GF-D8 (cell line): ENCODE measurements at regions not wholly inside any gene's neighbourhood (a gene's known extent, or its start where the extent isn't known, plus 50 kb on each side); places are given as distances from the start of the nearest gene placed in this dataset.

Experiments
- DNase-seq: peaks from one replicate; lab custom pipeline; 2025; lab: John Stamatoyannopoulos, UW

DNA sequence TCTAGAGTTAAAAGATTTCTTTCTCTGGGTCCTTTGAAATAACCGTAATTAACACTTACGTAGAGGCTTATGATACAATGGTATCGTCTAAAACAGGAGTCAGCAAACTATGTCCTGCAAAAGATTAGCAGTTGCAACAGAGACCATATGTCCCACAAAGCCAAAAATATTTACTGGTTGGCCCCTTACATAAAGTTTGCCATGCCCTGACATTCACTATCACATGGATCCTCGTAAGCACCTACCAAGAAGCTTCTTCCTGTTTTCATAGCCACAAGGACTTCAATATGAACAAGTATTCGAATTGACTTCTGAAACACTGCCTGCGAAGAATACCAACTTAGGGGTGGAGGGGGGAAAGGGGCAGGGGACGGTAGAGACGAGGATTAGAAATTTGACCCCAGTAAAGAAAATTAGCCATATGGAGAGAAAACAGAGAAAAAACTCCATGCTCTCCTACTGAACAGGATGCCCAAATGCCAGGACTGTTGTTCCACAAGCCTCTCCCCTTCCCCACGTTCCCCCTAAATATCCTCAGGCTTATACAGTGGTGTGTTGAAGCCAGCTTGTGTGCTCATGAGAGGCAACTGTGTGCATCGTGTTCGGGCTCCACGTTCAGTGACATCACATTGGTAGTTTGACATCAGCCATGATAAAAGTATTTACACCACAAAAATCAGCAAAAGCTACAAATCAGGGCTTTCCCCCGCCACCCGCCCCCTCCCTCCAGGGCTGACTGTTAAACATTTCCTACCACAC lies 144.1 kb upstream of the HES1 start:
- no peak for DNase-seq

DNA sequence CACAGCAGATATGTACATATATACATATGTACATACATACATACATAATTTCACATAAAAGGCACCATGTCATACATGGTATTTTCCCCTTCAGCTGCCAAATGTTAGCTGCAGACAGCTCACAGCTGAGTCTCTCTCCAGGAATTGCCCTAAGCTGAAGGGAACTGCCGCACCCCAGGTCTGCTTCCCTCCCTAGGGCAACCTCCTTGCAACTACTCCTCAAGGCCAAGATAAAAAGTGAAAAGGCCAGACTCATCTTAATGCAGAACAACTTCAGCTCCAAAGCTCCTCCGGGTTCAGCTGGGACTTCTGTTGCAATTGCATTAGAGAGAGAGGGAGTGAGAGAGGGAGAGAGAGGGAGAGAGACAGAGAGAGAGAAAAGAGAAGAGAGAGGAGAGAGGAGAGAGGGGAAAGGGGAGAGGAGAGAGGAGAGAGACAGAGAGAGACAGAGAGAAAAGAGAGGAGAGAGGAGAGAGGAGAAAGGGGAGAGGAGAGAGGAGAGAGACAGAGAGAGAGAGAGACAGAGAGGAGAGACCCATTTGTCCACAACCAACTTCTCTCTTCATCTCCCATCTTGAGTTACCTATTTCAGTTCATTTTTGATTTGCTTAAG lies 143.4 kb upstream of the HES1 start:
- DNase-seq = no peak

DNA sequence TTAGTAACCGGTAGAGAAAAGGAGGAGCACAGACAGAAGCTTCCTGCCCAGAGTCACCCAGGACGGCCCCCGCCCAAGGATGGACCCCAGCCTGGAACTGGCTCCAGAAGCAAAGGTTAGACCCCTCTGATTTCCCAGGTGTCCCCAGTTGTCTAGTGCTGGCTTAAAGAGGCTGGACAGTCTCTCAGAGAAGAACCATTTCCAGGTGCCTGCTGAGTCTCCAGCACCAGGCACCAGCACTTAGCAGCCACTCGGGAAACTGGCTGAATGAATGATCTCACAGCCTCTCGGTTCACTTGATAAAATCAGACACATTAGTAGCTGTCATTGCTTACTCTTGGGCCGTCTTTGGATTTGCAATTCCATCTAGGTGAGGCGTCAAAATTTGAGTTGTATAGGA lies 139.7 kb upstream of the HES1 start:
- DNase-seq = no peak

DNA sequence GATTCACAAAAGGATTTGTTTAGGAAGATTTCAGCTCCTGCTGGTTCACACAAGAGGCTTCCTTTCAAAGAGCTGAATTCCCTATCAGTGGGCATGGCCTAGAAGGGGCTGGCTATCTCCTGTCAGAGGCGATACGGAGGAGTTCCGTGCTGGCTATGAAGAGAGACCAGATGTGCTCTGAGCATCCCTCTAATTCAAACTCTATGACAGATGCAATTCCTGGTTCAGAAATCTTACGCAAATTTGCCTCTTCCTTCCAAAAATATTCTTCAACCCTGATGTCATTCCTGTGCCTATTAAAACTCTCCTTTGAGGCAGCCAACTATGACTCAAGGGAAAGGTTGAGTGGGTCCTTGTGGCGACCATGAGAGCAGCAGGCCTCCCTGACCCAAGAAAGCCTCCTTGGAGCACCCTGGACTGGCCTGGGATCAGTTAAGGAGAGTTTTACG lies 139.3 kb upstream of the HES1 start:
- DNase-seq = no peak

DNA sequence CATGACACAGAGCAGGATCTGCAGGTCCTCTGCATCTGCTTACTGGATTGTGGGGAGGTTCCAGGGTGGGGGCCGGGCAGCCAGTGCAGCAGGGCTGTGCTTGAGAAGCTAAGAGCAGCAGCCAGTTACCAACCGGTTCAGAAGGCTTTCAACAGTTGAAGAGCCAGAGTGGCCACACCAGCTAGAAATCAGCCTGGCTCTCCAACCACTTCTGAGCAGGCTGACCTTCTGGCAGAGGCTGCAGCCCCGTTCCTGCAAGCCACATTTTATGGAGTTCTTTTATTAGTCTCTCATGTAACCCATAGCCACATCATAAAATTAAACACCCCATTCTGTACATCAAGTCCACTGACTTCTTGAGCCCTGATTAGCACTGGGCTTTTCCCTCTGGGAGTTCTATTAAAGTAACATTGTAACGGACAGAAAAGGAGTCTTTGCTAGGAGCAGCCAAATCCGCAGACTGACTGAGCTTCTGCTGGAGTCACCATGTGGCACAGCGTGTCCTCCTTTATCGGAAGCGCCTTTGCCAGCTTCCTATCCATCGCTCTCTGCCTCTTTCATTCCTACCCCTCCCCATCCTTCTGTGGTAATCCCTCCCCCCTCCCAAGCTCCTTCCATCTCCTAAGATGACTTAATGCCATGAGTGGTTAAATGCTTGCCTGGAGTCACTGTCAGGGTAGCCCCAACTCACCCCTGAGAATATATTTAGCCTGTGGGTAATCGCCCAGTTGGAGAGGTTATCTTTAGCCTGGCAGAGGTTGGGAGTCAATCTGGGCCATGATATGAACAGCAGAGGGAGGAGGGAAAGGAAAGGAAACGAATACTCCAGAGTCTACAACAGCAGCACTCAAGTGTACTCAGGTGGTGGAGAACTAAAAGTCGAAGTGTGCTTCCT lies 138.5 kb upstream of the HES1 start:
- DNase-seq = no peak

DNA sequence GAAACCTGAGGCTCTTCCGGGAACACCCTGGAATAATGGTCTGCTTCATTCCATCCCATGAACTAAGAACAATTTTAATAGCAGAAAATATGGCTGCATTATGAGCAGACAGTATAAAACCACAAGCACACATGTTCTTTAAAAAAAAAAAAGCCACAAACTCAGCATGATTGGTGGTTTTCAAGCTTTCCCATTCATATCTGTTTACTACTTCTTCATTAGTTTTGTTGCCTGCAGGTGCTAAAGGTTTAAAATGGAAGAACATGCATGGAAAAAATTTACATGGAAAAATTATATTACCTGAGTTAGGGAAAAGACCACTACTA lies 137.9 kb upstream of the HES1 start:
- DNase-seq = no peak

DNA sequence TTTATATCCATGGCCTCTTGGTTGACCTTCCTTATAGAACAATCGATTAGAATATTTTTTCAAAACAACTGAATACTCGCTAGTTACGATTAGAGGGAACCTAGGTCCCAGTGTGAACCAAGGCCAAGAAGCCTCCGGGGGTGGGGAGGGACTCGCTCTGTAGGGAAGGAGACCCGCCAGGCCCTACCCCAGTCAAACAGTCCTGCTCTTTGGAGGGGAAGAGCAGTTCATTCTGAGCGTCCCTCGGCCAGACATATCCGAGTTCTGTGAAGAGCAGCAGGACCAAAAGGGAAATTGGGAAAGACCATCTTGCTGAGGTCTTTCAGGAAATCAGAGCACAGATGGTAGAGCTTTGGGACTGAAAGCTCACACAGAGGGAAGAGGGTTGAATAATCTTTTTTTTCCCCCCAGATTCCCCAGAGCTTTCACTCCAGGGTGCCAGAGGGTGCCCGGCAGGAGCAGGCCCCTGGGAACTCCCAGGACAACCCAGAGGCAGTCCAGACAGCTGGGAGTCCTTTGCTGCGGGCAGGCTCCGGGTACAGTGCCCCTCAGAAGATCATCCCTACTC lies 137.2 kb upstream of the HES1 start:
- no peak for DNase-seq

DNA sequence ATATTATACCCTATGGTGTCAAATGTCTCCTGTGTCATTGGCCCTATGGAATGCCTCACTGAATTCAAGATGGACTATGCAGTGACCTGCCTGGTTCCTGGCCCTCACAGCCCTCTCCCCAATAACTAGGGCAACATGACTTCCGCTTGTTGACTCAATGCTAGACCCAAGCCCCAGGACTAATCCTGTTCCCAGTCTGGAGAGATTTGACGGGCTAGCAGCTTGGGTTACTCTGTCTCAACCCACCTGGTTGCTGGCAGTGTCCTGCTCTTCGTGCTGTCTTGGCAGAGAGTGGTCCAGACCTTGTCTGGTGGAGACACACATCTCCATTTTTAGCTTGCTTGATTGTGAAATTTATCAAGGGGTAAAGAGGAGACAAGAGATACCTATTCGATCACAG lies 135.8 kb upstream of the HES1 start:
- no peak for DNase-seq

DNA sequence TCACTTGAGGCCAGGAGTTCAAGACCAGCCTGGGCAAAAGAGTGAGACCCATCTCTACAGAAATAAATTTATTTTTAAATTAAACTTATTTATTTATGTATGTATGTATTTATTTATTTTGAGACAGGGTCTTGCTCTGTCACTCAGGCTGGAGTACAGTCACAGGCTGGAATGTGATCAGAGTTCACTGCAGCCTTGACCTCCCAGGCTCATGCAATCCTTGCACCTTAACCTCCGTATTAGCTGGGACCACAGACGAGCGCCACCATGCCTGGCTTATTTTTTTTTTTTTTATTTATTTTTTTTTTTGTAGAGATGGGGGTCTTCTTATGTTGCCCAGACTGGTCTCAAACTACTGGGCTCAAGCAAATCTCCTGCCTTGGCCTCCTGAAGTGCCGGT lies 135.2 kb upstream of the HES1 start:
- DNase-seq = no peak

DNA sequence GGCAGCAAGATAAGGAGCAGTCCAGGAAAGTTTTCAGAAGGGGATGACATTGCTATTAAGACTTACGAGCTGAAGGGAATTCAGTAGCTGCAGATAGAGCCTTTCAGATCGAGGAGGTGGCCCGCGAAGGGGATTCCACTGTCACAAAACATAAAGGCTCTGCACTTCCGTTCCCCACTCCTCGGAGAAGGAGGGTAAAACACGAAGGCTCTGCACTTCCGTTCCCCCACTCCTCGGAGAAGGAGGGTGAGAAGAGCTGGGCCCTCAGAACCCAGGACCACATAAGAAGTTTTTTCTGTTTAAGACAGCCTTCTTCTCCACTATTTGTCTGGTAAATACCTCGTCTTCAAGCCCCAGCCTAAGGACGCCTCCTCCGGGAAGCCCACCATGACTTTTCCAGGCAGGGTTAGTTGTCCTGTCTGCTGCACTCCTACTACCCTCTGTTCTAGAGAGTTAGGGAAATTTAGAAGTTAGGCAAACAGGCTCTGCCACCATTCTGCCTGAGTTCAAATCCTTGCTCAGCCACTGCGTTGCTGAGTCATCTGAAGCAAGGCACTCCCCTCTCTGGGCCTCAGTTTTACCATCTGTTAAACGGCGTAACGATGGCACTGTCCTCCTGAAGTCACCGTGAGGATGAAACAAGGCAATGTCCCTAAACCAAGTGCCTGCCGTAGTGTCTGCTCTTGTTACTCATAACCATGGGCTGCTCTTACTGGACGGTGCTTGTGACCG lies 134.1 kb upstream of the HES1 start:
- no peak for DNase-seq

DNA sequence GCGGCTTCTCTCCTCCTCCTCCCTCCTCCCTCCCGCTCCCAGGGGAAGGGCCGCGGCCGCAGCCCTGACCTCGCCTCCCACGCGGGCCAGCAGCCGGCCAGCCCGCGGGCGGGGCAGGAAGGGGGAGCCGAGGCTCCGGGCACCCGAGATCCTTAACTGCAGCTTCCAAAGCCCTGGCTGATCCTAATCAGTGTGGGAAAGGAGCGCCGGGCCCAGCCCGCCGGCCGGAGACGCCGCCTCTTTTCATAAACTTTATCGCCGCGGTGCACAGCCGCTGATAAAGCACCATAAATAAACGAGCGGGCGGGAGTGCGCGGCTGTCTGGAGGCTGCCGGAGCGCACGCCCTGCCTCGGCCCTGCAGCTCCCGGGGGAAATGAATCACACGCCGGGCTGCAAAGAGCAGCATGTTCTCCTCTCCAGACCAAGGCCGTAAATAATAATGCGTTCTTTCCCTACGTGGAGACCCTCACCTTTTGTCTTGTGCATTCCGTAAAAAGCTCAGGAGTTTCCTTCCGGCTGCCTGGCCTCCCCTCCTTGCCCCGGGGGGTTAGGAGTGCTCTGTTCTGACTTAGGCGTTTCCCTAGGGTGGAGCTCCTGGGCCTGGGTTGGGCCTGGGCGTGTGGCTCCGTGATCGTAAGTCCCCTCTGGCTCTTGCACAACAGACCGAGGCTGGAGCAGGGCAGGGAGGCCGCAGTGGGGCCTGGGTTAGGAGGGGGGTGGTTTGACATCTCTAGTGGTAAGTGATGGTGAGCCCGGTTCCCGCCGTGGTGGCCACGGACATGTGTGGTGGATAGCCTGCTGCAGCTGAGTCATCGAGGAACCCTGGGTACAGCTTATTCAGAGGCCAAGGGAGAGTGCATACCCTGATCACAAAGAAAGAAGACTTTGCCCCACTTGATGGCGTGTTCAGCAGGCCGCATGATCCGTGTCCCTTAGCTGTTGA lies 132.6 kb upstream of the HES1 start:
- peak; percentile 45 for DNase-seq

DNA sequence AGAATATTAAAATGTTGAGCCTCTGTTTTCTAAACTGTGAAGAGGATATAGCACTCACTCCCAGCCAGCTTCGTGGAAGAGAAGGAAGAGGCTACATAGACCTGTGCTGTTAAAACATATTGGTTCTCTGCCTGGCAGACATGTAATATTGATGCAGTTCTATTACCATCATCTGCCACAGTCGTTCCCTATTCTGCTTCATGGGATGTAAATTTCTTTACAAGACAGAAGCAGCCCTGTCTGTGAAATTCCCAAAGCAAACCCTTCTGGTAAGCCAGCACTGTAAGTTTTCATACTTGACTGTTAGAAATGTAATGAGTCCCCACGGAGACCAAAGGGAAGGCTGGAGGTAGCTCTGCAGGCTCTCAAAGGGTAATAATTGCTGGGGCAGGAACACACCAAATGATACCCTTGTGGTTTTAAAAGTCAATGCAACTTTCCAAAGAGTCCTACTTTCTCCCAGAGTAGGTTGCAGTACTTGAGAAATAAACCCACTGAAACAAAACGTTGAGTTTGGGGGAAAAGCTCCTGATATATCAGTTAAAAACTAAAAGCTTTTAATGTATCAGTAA lies 129.9 kb upstream of the HES1 start:
- DNase-seq = no peak

DNA sequence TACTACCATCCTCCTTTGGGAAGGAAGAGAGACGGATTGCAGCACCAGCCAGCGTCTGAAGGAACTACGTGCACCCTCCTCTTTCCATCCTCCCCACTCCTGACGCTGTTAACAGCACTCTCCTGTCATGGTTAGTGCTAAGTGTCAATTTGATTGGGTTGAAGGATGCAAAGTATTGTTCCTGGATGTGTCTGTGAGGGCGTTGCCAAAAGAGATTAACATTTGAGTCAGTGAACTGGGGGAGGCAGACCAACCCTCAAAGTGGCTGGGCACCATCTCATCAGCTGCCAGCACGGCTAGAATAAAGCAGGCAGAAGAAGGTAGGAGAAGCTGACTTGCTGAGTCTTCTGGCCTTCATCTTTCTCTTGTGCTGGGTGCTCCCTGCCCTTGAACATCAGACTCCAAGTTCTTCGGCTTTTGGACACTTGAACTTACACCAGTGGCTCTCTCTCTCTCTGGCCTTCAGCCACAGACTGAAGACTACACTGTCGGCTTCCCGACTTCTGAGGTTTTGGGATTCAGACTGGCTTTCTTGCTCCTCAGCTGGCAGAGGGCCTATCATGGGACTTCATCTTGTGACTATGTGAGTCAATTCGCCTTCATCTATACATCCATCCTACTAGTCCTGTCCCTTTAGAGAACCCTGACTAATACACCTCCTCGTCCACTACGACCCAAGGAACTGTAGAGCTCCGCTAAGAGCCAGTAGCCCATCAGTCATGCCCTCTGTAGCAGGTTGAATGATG lies 128.2 kb upstream of the HES1 start:
- DNase-seq = no peak

DNA sequence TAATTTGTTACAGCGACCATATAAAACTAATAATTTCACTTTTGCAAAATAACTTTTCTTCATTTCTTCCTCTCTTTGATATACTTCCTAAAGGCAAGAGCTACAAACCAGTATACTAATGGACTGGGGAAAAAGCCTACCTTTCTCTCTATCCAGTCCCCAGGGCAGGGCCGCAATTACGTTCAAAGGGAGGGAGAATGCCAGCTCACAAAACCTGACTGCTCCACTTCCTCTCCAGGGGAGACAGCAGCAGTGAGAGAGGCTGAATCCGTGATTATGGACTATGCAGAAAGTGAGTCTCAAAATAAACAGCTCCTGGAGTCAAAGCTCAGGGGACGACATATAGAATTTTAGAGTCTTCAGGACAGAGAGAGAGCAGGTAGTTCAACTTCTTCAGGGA lies 126.9 kb upstream of the HES1 start:
- no peak for DNase-seq

DNA sequence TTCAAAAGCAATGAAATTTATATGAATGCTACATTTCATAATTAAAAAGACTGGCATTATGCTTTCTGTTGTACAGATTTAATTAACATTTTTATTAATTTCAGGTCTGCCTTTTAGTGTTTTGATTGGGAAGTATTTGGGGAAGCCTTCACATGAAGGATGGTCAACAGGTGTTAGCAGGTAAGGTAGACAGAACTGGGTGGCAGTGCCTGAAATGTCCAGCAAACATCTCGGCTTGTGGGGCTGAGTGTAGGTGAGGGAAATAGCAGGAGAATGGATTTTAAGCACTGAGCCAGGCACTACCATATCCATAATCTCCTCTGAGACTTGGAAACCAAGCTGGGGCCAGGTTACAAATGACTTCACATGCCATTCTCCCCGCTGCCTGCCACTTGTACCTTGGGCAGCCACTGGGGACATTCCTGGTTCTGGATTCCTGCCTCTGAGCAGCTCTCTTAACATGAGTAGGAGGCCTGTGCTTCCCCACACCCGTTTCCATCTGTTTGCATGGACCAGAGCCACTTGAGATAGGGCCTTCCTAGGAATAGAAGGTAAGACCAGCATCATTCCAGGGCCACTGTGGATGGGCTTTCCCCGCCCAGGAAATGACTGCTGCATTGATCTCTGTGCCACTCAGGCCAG lies 125.9 kb upstream of the HES1 start:
- no peak for DNase-seq

DNA sequence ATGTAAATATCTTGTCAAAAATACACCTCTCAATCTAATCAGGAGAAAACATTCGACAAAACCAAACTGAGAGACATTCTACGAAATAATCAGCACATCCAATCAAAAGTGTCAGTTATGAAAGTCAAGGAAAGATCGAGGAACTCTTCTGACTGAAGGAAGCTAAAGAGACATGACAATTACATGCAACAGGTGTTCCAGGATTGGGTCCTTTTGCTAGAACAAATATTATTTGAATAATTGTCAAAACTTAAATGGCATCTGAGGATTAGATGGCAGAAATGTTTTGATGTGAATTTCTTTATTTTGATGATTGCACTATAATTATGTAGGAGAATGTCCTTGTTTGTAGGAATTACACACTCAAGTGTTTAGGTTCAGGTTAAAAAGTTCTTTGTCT lies 124.1 kb upstream of the HES1 start:
- DNase-seq = no peak

DNA sequence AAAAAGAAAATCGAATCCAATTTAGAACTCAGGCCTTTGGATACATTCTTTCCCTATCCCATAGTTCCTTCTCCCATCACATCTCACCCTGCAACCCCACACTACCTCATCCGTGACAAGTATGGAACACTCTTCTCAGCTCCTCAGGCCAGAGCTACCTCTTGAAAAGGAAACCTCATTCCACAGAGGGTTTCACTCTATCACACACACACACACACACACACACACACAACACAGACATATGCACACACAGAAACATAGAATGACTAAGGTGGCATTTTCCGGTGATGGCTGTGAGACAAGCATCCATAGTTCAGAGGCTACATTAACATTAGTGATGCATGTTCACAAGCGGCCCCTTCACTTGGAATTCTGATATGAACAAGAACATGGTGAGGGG lies 122.0 kb upstream of the HES1 start:
- no peak for DNase-seq

DNA sequence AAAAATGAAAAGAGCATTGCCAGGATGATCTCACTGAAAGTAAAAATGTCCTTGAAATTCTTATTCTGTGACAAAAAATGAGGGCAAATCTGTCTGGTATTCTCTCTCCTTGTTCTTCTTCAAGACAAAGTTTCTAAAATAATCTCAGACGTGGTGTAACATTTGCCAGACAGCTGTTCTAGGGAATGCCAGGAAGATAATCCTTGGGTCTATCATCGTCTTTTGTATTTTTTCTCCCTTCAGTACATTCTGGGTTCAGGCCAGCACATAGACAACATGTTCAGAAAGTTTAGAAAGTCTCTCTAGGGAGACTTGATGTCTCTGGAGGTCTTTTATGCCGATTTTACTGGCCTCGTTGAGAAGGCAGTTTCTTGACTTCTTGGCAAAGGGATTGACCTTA lies 121.2 kb upstream of the HES1 start:
- no peak for DNase-seq

DNA sequence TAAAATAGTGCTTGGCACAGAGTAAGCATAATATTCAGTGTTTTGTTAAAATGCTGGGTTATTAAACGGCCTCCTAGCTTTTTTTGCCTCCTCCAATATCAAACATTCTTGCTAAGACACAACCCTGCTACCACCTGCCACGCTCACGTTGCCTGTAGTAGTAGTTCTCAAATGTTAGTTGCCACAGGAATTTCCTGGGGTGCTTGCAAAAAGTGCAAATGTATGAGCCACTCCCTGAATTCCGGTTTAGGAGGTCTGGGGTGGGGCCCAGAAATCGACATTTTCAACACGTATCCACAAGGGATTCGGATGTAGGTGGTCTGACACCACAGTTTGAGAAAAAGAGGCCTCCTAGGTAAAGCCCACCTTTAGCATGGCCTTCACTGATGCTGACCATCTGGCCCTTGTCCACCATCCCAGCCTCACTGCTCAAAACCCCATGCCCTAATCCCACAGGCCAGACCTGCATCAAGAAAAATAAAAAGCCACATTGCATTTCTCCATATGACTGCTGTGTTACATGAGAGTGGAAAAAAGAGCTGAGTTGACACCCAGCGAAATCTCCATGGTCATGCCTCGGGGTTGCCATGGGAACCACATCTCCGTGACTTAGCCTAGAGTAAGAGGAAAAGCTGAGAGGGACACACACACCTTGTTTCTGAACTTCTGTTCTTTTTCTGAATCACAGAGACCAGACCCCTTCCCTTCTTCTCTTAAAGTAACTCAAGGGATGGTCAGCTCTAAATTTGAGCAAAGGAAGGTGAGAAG lies 116.4 kb upstream of the HES1 start:
- no peak for DNase-seq
